IPS-18a (cell line): ENCODE measurements at regions not wholly inside any gene's neighbourhood (a gene's known extent, or its start where the extent isn't known, plus 50 kb on each side); places are given as distances from the start of the nearest gene placed in this dataset.

Experiments used
- H3K27ac ChIP-seq: one replicate; pipeline ENCODE4 v1.5.1; 2013; ENCODE audit warnings: low read length
- H3K27me3 ChIP-seq: one replicate; pipeline ENCODE4 v1.6.1; 2013; ENCODE audit warnings: mild to moderate bottlenecking, low read length; ENCODE audit not compliant: control insufficient read depth, insufficient read depth
- H3K36me3 ChIP-seq: one replicate; pipeline ENCODE4 v1.6.1; 2013; ENCODE audit warnings: low read depth, low read length; ENCODE audit not compliant: control insufficient read depth
- H3K4me1 ChIP-seq: one replicate; pipeline ENCODE4 v1.6.1; 2013; ENCODE audit warnings: low read depth, low read length; ENCODE audit not compliant: control insufficient read depth
- H3K4me3 ChIP-seq: one replicate; pipeline ENCODE4 v1.5.1; 2013; ENCODE audit warnings: low read length
- H3K9ac ChIP-seq: one replicate; pipeline ENCODE4 v1.6.1; 2013; ENCODE audit warnings: mild to moderate bottlenecking, low read length, moderate library complexity
- H3K9me3 ChIP-seq: one replicate; pipeline ENCODE4 v1.6.1; 2013; ENCODE audit warnings: low read depth, low read length; ENCODE audit not compliant: control insufficient read depth

DNA sequence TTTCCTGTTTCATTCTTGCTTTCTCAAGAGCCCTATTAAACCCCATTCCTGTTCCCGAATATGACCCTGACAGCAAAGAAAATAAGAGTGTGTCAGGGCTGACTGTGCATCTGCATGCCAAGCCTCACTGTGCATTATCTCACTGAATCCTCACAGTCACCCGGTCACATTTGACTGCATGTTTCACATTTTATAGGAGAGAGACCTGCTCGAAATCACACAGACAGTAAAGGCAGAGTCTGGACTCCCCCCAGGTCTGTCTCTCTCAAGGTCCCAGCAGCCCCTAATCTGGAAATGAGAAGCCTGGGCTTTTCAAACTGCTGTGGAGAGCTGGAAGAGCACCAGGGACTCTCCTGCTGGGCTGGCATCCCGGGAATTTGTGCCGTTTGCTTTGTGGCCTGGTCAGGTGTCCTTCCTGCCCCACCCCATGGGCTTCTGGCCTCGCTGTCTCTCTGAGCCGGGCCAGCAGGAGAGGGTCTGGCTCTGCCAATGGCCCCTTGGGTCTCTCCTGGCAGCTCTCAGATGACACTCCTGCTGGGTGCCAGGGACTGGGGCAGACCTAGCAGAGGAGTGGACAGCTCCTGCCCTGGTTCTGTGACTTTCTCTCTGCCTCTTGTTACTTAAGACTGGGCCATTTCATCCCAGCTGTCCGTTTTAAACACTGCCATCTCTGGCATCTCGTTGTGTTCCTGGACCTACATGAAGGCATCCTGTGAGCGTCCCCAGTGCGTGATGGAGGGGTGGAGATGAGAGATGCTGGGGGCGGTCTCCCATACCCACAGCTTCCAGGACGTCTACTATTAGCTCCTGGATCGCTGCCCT, 173.6 kb downstream of the ARHGAP12 start:
- no peak overlapping the region for H3K9ac ChIP-seq
- no peaks in the 10 kb centered on the region for H3K36me3 ChIP-seq
- no peak overlapping the region for H3K27ac ChIP-seq
- H3K4me3 ChIP-seq: peak overlapping the region; percentile 2
- no peaks in the 10 kb centered on the region for H3K27me3 ChIP-seq
- H3K9me3 ChIP-seq: no peaks in the 10 kb centered on the region
- peaks cover 37% of the 10 kb centered on the region for H3K4me1 ChIP-seq

DNA sequence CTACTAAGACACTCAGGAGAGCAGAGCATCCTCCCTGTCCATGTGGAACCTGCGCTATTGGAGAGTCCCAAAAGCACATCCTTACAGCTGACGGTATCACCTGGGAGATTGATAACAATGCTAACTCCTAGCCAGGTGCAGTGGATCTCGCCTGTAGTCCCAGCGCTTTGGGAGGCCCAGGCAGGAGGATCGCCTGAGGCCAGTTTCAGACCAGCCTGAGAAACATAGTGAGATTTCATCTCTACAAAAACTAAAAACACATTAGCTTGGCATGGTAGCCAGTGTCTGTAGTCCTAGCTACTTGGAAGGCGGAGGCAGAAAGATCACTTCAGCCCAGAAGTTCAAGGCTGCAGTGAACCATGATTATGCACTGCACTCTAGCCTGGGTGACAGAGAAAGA, 174.9 kb downstream of the ARHGAP12 start:
- no peak overlapping the region for H3K9ac ChIP-seq
- H3K36me3 ChIP-seq: no peaks in the 10 kb centered on the region
- H3K4me1 ChIP-seq: peaks cover 38% of the 10 kb centered on the region
- no peaks in the 10 kb centered on the region for H3K27me3 ChIP-seq
- H3K4me3 ChIP-seq: no peak overlapping the region
- no peak overlapping the region for H3K27ac ChIP-seq
- no peaks in the 10 kb centered on the region for H3K9me3 ChIP-seq

- H3K27ac ChIP-seq: no peak overlapping the region
- no peaks in the 10 kb centered on the region for H3K9me3 ChIP-seq
- no peaks in the 10 kb centered on the region for H3K36me3 ChIP-seq
- H3K4me1 ChIP-seq: peaks cover 27% of the 10 kb centered on the region
- no peak overlapping the region for H3K4me3 ChIP-seq
- H3K9ac ChIP-seq: no peak overlapping the region
- no peaks in the 10 kb centered on the region for H3K27me3 ChIP-seq
Measured at GRCh38 chr10:31752170-31752569, 176.5 kb downstream of the ARHGAP12 start.

DNA sequence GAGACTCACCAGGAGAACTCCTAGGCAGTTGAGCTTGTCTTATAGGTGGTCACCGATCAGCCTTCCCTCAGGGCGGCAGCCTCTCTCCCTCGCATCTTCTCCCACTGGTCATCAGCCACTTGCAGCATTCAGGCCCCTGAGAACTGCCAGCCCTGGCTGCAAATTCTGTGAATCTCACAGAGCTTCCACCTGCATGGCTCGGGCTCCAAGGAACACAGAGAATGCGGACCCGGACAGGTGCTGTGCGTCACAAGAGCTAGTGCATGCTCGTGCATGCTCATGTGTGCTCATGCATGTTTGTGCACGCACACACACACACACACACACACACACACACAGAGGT, 176.9 kb downstream of the ARHGAP12 start:
- Histone ChIP-seq H3K27ac (no peak overlapping the region), H3K36me3 (no peaks in the 10 kb centered on the region), H3K27me3 (no peaks in the 10 kb centered on the region), H3K4me1 (peaks cover 23% of the 10 kb centered on the region), H3K9ac (no peak overlapping the region), H3K4me3 (no peak overlapping the region), H3K9me3 (no peaks in the 10 kb centered on the region)

DNA sequence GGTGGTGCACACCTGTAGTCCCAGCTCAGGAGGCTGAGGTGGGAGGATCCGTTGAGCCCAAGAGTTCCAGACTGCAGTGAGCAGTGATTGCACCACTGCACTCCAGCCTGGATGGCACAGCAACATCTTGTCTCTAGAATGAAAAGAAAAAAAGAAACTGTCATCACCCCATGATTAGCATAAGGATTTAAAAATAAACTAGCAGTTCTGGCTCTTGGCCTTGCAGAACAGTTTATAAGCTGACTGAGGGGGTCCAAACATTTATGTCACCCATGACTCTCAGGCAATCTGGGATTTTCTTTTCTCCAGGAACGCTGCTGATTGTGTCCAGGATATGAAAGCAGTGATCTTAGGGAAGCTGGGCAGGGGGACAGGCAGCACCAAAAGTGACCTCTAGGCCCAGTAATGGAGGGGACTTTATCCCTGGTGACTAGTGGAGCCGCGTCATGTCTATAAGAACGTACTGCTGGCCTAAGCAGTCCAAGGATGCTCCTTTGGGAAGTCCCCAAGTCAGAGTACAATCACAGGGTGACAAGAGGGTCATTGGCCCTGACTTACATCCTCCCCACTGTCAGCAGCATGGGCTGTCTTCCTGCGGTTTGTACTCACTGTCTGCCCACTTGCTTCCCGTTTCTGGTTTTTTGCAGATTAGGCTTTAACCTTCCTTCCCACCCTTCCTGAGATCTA, 177.4 kb downstream of the ARHGAP12 start:
- H3K27ac ChIP-seq: no peak overlapping the region

DNA sequence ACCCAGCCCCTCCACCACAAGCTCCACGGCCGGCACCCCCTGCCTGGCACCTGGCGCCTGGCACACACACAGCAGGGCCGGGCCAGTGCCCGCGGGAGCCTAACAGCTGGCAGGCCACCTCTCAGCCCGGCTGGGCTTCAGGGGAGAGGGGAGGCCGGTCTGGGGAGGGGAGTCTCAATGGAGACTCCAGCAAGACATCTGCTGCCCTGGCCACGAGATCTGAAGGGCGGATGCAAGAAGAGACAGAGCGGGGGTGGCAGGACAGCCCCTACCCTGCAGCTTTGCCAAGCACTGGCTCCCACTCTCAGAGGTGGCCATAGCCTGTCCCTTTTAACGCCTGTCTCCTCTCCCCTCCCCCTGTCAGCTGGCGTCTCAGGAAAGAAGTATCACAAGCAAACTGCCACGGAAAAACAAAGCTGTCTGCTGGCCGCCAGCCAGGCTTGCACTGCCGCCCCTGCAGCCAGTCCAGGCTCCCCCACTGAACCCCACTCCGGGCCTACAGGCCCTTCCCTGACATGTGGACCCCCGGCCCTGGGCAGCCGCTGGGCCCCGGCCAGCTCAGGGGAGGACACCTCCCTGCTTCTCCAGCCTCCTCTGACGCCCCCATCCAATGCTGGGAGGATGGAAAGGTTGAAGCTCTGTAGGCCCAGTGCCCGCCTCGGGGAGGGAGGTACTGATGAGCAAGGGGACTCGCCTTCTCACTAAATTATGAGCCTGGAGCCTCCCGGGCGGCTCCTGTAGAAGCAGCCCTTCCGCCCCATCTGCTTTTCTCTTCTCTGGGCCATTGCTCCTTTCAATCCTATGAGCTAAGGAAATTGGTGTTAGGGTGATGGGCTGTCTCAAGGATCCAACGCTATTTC, 178.4 kb downstream of the ARHGAP12 start:
- Histone ChIP-seq H3K27me3 (no peaks in the 10 kb centered on the region), H3K9ac (no peak overlapping the region), H3K27ac (no peak overlapping the region), H3K4me1 (peaks cover 12% of the 10 kb centered on the region), H3K4me3 (no peak overlapping the region), H3K9me3 (no peaks in the 10 kb centered on the region), H3K36me3 (no peaks in the 10 kb centered on the region)

More for the DNA sequence above, 177.4 kb downstream of the ARHGAP12 start:
- Histone ChIP-seq H3K4me3 (no peak overlapping the region), H3K27me3 (no peaks in the 10 kb centered on the region), H3K9me3 (no peaks in the 10 kb centered on the region), H3K9ac (no peak overlapping the region), H3K36me3 (no peaks in the 10 kb centered on the region), H3K4me1 (peaks cover 18% of the 10 kb centered on the region)

DNA sequence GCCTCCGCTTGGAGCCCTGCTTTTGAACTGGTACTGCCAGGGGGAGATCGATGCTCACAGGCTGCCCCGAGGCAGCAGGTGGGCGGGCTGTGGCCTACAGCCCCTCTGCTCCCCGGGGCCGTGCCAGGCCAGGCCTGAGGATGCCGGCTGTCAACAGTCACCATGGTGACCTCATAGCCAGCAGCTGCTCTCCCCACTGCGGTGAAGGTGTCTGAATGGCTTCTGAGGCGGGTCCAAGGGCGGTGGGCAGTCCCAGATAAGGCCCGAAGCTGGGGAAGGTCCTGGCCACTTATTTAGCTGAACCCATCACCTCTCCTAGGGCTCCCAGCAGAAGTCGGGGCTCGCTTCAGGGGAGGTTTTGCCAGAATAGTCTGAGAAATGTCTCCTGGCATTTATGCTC, 179.3 kb downstream of the ARHGAP12 start:
- Histone ChIP-seq H3K9me3 (no peaks in the 10 kb centered on the region), H3K9ac (no peak overlapping the region), H3K27ac (no peak overlapping the region)

GRCh38 chr10:31745612-31746376, 182.8 kb downstream of the ARHGAP12 start:
- no peak overlapping the region for H3K9ac ChIP-seq
- H3K36me3 ChIP-seq: no peaks in the 10 kb centered on the region

More for the DNA sequence above, 179.3 kb downstream of the ARHGAP12 start:
- no peaks in the 10 kb centered on the region for H3K27me3 ChIP-seq
- H3K4me3 ChIP-seq: no peak overlapping the region
- H3K36me3 ChIP-seq: no peaks in the 10 kb centered on the region
- H3K4me1 ChIP-seq: peaks cover 4% of the 10 kb centered on the region

GRCh38 chr10:31744025-31744424, 184.6 kb downstream of the ARHGAP12 start:
- no peaks in the 10 kb centered on the region for H3K4me1 ChIP-seq
- no peaks in the 10 kb centered on the region for H3K9me3 ChIP-seq
- H3K4me3 ChIP-seq: no peak overlapping the region
- no peak overlapping the region for H3K9ac ChIP-seq
- no peak overlapping the region for H3K27ac ChIP-seq
- no peaks in the 10 kb centered on the region for H3K36me3 ChIP-seq
- no peaks in the 10 kb centered on the region for H3K27me3 ChIP-seq

More at GRCh38 chr10:31745612-31746376, 182.8 kb downstream of the ARHGAP12 start:
- H3K27ac ChIP-seq: no peak overlapping the region
- H3K9me3 ChIP-seq: no peaks in the 10 kb centered on the region
- no peak overlapping the region for H3K4me3 ChIP-seq
- peaks cover 4% of the 10 kb centered on the region for H3K4me1 ChIP-seq
- no peaks in the 10 kb centered on the region for H3K27me3 ChIP-seq

GRCh38 chr10:31742255-31742654, 186.4 kb downstream of the ARHGAP12 start:
- Histone ChIP-seq H3K4me3 (no peak overlapping the region), H3K9ac (no peak overlapping the region), H3K27ac (no peak overlapping the region), H3K36me3 (no peaks in the 10 kb centered on the region), H3K4me1 (no peaks in the 10 kb centered on the region), H3K27me3 (no peaks in the 10 kb centered on the region), H3K9me3 (no peaks in the 10 kb centered on the region)

DNA sequence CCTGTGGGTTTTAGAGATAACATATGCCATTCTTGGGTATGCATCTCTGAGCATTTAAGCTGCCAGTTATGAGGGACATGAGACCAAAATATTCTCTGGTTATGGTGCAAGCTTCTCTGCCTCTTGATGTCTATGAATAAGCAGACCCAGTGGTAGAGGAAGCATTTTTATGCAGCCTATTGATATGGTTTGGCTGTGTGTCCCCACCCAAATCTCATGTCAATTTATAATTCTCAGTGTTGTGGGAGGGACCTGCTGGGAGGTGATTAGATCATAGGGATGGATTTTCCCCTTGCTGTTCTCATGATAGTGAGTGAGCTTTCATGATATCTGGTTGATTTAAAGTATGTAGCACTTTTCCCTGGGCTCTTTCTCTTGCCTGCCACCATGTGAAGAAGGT, 187.2 kb downstream of the ARHGAP12 start:
- Histone ChIP-seq H3K27me3 (no peaks in the 10 kb centered on the region), H3K36me3 (no peaks in the 10 kb centered on the region), H3K4me1 (no peaks in the 10 kb centered on the region), H3K9ac (no peak overlapping the region), H3K4me3 (no peak overlapping the region), H3K9me3 (no peaks in the 10 kb centered on the region), H3K27ac (no peak overlapping the region)
